ENCODE measurements at regions not wholly inside any gene's neighbourhood (a gene's known extent, or its start where the extent isn't known, plus 50 kb on each side); places are given as distances from the start of the nearest gene placed in this dataset.
"Not testable (repeated sequence)": the region's sequence is repeated elsewhere in the genome, so short reads cannot be mapped to it uniquely, and the experiment has no call there.

GRCh38 chr6:165001502-165002157 lies 307.8 kb downstream of the C6orf118 start:
- no peak for DNase-seq

DNA sequence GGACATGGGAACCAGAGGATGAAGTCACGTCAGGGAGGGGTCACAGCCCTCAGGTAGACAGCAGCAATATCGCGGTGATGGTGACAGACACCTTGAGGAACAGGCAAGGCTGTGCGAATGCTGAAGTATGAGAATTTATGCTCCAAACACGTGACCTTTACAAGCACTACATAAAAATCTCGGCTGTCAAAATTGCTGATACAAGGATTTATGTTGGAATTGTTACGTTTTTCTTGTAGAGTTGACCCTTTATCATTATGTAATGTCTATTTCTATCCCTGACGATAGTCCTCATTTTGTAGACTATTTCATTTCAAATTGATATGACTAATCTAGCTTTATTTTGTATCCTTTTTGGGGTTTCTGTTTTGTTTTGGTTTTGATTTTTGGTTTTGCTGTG lies 311.1 kb downstream of the C6orf118 start:
- DNase-seq: no peak

DNA sequence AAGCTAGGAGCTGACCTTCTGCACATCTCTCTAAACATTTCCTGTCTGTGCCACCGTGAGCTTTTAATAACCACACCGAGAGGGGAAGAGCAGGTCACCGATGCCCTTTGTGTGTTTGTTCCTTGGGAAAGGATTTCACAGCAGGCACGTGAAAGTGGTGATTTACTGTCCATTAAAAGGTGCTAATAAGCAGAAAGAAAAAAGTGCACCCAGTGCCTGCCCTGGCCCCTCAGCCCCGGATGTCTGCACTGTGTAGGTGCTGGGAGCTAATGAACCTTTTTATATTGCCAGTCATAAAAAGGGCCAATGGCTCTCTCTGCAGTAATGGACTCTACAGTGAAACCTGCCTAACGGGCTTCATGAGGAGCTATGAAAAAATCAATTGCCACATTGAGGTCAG lies 312.6 kb downstream of the C6orf118 start:
- no peak for DNase-seq

GRCh38 chr6:164991573-164991972 lies 317.8 kb downstream of the C6orf118 start:
- no peak for DNase-seq

GRCh38 chr6:164990901-164991300 lies 318.5 kb downstream of the C6orf118 start:
- DNase-seq: no peak

DNA sequence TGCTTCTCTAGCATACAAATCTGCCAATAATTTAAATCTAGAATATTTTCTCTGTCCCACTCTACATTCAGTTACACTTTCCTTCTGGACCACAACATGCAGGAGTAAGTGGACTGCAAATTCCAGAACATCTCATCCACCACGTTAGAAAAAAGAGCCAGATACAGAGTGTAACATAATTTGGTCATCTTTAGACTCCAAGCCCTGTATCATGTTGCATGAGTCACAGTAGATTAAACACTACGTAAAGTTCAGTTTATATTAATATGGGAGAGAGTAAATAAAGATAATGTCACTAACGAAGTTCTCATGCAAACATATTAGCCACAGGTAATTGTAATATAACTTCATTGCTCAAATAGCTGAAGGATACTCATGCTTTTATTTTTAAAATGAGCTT lies 327.0 kb downstream of the C6orf118 start:
- no peak for DNase-seq

DNA sequence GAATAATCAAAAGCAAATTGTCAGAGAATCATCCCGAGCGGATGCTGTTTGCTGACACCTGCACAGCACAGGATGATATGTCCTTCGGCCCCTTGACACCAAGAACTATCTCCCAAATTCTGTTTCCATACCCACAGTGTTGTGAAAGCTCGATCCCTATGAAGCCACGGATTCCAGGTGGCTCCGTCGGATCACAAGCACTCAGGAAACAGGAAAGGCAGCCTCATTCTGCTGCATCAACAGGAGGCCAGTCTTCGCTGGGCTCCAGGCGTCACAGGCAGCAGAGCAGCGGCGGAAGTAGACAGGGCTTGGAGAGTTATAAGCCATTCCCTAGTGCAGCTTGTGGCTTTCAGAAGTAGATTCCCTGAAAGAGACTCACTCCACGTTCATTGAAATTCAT lies 342.3 kb downstream of the C6orf118 start:
- DNase-seq: no peak

DNA sequence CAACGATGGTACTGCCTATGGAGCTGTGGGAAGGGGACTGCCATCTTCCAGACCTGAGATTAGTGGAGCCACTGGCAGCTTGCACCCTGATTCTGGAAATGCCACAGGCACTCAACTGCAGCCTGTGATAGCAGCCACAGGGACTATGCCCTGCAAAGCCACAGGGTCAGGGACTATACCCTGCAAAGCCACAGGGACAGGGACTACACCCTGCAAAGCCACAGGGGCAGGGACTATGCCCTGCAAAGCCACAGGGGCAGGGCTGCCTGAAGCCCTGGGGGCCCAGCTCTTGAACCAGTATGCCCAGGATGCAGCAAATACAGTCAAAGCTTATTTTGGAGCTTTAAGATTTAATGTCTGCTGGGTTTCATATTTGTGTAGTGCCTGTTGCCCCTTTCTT lies 346.6 kb downstream of the C6orf118 start:
- DNase-seq: no peak

GRCh38 chr6:164947164-164947563 lies 362.2 kb downstream of the C6orf118 start:
- no peak for DNase-seq

DNA sequence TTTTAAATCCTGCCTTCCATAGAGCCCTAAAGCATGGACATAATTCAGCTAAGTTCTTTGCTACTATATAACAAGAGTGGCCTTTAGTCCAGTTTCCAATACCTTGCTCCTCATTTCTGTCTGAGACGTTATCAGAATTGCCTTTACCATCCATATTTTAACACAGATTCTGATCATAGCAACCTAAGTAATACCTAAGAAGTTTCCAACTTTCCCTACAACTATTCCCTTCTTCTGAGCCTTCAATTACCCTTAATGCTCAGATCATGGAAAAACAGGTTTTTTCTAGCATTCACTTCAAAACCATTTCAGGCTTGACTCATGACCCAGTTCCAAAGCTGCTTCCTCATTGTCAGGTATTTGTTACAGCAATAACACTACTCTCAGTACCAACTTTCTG lies 367.1 kb downstream of the C6orf118 start:
- DNase-seq: no peak

DNA sequence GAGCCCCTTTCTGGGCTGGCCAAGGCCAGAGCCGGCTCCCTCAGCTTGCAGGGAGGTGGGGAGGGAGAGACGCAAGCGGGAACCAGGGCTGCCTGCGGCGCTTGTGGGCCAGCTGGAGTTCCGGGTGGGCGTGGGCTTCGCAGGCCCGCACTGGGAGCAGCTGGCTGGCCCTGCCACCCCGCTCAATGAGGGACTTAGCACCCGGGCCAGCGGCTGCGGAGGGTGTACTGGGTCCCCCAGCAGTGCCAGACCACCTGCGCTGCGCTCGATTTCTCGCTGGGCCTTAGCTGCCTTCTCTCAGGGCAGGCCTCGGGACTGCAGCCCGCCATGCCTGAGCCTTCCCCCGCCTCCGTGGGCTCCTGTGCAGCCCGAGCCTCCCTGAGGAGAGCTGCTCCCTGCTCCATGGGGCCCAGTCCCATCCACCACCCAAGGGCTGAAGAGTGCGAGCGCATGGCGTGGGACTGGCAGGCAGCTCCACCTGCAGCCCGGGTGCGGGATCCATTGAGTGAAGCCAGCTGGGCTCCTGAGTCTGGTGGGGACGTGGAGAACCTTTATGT lies 376.1 kb downstream of the C6orf118 start:
- not testable (repeated sequence) for DNase-seq

DNA sequence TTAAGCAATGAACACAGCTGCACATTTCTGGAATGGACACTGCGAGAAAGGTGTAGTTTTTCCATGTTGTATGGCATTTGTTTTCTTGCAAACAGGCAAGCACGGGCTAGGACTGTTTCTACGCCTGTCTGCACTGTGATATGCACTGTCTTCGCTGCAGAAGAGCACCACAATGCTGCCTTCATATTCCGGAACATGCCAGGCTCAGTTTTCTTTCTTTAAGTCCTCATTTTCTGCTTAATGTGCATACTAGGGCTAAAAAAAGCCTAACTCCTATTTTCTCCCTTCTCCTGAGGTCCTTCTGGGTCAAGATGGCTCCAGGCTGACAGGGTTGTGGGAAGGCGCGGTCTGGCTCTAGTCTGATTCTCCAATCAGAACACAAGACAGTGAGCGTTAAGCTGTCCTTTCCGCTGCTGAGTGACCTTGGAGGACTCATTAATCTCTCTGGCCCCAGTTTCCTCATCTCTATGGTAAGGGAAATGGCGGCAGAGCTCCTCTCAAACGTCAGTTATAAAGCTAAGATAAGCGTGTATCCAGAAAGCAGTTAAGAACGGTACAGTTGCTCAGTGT lies 379.9 kb downstream of the C6orf118 start:
- DNase-seq: no peak

DNA sequence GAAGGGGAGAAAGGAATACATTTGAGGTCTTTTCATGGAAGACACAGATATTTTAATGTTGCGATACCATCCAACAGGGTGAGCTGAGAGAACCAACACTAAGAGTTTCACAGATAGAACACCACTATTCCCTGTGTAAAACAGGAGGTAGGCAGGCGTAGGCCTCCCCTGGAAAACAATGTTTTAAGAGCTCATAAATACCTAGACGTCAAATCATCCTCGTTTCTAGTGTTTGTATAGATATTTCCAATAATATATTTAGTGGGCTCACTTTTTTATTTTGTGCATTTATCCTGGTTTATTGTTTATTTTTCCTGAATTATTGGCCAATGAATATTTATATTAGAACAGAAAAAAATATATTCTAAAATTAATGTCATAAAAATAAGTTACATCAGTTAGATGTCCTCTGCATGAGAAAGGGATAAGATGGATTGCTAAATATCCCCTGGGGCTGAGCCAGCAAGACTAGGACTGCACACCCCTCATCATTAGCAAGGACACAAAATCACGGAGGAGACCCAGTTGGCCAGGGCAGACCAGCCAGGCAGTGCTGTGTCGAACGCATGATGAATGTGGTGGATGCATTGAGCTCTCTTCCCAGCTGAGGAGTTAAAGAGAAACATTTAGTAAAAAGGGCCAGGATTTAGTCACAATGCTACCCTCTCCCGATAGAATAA lies 380.5 kb downstream of the C6orf118 start:
- no peak for DNase-seq

GRCh38 chr6:164928057-164928727 lies 381.2 kb downstream of the C6orf118 start:
- no peak for DNase-seq

DNA sequence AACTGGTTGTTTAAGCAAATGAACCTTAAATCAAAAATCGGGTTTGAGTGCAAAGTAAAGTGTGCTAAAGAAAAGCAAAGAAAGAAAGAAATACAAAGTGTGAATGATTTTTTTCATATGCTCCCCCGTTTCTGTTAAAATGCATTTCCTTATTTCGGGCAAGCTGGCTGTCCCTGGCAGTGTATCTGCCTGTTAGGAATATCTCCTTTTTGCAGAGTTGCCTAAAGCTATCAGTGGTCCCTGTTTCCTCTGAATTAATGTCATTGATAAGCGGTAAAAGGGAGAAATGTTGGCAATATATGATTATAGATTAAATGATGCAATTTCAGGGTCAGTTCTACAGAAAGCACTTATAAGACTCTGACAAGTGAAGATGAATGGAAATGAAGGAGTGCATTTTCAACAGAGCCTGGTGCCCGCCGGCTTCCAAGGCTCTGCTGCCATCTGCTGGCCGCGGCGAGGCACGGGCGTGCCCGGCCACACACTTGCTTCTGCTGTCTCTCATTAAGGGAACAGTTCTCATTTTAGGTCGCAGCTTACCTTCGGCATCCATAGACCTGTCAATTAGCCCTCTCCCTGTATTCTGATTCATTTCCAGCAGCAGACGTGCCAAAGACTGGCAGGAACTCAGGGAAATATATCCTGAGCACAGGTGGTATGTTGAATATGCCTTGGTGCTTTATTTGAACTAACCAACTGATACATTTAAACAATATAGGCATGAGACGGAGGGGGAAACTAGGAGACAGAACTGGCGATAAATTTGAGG lies 381.9 kb downstream of the C6orf118 start:
- peak; percentile 59 for DNase-seq

- no peak for DNase-seq
These were observed 382.7 kb downstream of the C6orf118 start for GRCh38 chr6:164926686-164927085.

- DNase-seq: no peak
These were observed 383.5 kb downstream of the C6orf118 start for GRCh38 chr6:164925681-164926530.

- no peak for DNase-seq
These were observed 384.7 kb downstream of the C6orf118 start for GRCh38 chr6:164924674-164925073.

DNA sequence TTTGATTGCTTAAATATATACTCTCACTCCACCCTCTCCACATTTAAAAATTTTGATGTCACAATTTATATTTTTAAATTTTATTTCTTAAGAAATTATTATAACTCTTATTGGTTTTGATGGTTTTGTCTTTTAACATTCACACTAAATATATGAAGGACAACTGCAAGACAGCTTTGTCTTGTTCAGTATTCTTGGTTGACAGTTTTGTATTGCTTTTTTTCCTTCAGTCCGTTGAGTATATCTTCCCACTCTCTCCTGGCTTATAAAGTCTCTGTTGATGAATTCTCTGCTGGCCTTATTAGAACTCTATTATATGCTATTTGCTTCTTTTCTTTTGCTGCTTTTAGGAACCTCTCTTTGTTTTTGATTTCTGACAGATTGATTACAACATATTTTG lies 392.2 kb downstream of the C6orf118 start:
- no peak for DNase-seq

DNA sequence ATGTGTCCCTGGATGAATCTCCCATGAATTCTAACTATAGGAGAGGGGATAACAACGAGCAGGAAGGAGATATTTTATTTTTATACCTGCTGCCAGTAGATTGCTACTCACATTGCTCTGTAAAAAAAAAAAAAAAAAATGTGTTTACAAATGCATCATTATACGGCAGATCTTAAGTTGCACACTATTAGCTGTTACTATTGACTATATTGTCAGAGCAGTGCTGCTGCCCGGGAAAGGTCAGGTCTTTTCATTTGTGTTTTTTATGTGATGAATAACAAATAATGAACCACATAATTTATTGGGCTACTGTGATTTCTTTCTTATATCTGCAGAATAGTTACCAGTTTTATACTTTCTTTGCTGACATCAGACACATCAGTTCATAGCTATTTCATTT lies 393.3 kb downstream of the C6orf118 start:
- no peak for DNase-seq

- DNase-seq: no peak
These were observed 397.4 kb downstream of the C6orf118 start for GRCh38 chr6:164911873-164912580.

Measured in hematopoietic multipotent progenitor cell treated with erythropoietin and hydrocortisone succinate and interleukin-3 and kit ligand, for 6 days (in vitro differentiated cells).